GM18517 (cell line): ENCODE measurements at regions not wholly inside any gene's neighbourhood (a gene's known extent, or its start where the extent isn't known, plus 50 kb on each side); places are given as distances from the start of the nearest gene placed in this dataset.
A peak's percentile ranks its signal among the peaks of the same experiment; 100 is the strongest.
"Not testable (repeated sequence)": the region's sequence is repeated elsewhere in the genome, so short reads cannot be mapped to it uniquely, and the experiment has no call there.

Experiments
- ATAC-seq: cut with Tn5 transposase; IDR thresholded peaks from one replicate; pipeline ENCODE4 v1.9.1; 2021; ENCODE audit warnings: mild to moderate bottlenecking, moderate library complexity; ENCODE audit not compliant: unreplicated experiment

- no peak for ATAC-seq
These were observed 64.8 kb upstream of the TBC1D3K start for GRCh38 chr17:37859451-37859850.

GRCh38 chr17:37858391-37858790, 65.8 kb upstream of the TBC1D3K start:
- not testable (repeated sequence) for ATAC-seq

- no peak for ATAC-seq
These were observed 68.0 kb upstream of the TBC1D3K start for GRCh38 chr17:37856245-37856644.

- no peak for ATAC-seq
These were observed 74.6 kb upstream of the TBC1D3K start for GRCh38 chr17:37849617-37849972.

- peak; percentile 53 for ATAC-seq
These were observed 75.3 kb upstream of the TBC1D3K start for GRCh38 chr17:37848690-37849616.

- ATAC-seq, result no peak
These were observed 76.3 kb upstream of the TBC1D3K start for GRCh38 chr17:37847811-37848331.

GRCh38 chr17:37847102-37847501, 77.1 kb upstream of the TBC1D3K start:
- no peak for ATAC-seq

GRCh38 chr17:37844977-37845293, 79.3 kb upstream of the TBC1D3K start:
- no peak for ATAC-seq

GRCh38 chr17:37844158-37844976, 79.8 kb upstream of the TBC1D3K start:
- ATAC-seq, result peak; percentile 55

- ATAC-seq, result no peak
These were observed 81.8 kb upstream of the TBC1D3K start for GRCh38 chr17:37842401-37842800.

- no peak for ATAC-seq
These were observed 83.0 kb upstream of the TBC1D3K start for GRCh38 chr17:37841232-37841631.

GRCh38 chr17:37840576-37840975, 83.6 kb upstream of the TBC1D3K start:
- ATAC-seq, result no peak

- ATAC-seq, result no peak
These were observed 84.8 kb upstream of the TBC1D3K start for GRCh38 chr17:37839196-37839978.

- no peak for ATAC-seq
These were observed 85.9 kb upstream of the TBC1D3K start for GRCh38 chr17:37838276-37838675.

GRCh38 chr17:37836593-37836992, 87.6 kb upstream of the TBC1D3K start:
- ATAC-seq, result no peak

GRCh38 chr17:37834168-37834567, 89.3 kb upstream of the HNF1B start:
- ATAC-seq, result no peak

- no peak for ATAC-seq
These were observed 88.5 kb upstream of the HNF1B start for GRCh38 chr17:37833237-37833859.

- ATAC-seq, result no peak
These were observed 87.1 kb upstream of the HNF1B start for GRCh38 chr17:37831986-37832385.

GRCh38 chr17:37831492-37831891, 86.6 kb upstream of the HNF1B start:
- ATAC-seq, result no peak

GRCh38 chr17:37830151-37830993, 85.5 kb upstream of the HNF1B start:
- peak; percentile 55 for ATAC-seq
